ENCODE measurements at regions not wholly inside any gene's neighbourhood (a gene's known extent, or its start where the extent isn't known, plus 50 kb on each side); places are given as distances from the start of the nearest gene placed in this dataset.

DNA sequence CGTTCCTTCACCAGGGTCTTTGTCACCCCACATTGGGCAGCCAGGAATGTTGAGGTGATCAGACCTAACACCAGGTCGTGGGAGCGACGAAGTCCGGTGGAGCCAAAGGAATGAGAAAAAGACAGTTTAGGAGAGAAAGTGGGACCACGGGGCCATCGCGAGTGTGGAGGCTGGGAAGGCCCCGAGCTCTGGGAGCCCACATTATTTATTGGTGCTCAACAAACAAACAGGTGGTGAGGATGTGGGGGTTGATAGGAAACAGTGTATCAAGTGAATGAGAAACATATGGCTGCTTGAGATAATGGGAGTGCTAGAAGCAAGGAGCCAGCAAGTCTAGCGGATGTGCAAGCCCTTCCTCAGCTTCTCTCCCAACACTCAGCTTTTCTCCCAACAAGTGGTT, 287.1 kb upstream of the SGK1 start (continued):
- TF ChIP-seq, protein P1, sequence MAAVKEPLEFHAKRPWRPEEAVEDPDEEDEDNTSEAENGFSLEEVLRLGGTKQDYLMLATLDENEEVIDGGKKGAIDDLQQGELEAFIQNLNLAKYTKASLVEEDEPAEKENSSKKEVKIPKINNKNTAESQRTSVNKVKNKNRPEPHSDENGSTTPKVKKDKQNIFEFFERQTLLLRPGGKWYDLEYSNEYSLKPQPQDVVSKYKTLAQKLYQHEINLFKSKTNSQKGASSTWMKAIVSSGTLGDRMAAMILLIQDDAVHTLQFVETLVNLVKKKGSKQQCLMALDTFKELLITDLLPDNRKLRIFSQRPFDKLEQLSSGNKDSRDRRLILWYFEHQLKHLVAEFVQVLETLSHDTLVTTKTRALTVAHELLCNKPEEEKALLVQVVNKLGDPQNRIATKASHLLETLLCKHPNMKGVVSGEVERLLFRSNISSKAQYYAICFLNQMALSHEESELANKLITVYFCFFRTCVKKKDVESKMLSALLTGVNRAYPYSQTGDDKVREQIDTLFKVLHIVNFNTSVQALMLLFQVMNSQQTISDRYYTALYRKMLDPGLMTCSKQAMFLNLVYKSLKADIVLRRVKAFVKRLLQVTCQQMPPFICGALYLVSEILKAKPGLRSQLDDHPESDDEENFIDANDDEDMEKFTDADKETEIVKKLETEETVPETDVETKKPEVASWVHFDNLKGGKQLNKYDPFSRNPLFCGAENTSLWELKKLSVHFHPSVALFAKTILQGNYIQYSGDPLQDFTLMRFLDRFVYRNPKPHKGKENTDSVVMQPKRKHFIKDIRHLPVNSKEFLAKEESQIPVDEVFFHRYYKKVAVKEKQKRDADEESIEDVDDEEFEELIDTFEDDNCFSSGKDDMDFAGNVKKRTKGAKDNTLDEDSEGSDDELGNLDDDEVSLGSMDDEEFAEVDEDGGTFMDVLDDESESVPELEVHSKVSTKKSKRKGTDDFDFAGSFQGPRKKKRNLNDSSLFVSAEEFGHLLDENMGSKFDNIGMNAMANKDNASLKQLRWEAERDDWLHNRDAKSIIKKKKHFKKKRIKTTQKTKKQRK (IDR thresholded peaks at IDR 0.05; ENCODE audit: borderline replicate concordance, low read depth, low read length) = no peak
- TF ChIP-seq CBFB (CRISPR knock-in tag; IDR thresholded peaks at IDR 0.05) (no peak), ZNF444 (CRISPR knock-in tag; IDR thresholded peaks at IDR 0.05) (no peak), E2F3 (CRISPR knock-in tag; IDR thresholded peaks at IDR 0.05) (no peak)
- TF ChIP-seq, protein P2, sequence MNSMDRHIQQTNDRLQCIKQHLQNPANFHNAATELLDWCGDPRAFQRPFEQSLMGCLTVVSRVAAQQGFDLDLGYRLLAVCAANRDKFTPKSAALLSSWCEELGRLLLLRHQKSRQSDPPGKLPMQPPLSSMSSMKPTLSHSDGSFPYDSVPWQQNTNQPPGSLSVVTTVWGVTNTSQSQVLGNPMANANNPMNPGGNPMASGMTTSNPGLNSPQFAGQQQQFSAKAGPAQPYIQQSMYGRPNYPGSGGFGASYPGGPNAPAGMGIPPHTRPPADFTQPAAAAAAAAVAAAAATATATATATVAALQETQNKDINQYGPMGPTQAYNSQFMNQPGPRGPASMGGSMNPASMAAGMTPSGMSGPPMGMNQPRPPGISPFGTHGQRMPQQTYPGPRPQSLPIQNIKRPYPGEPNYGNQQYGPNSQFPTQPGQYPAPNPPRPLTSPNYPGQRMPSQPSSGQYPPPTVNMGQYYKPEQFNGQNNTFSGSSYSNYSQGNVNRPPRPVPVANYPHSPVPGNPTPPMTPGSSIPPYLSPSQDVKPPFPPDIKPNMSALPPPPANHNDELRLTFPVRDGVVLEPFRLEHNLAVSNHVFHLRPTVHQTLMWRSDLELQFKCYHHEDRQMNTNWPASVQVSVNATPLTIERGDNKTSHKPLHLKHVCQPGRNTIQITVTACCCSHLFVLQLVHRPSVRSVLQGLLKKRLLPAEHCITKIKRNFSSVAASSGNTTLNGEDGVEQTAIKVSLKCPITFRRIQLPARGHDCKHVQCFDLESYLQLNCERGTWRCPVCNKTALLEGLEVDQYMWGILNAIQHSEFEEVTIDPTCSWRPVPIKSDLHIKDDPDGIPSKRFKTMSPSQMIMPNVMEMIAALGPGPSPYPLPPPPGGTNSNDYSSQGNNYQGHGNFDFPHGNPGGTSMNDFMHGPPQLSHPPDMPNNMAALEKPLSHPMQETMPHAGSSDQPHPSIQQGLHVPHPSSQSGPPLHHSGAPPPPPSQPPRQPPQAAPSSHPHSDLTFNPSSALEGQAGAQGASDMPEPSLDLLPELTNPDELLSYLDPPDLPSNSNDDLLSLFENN (IDR thresholded peaks at IDR 0.05; ENCODE audit: low read depth in 2 of 2, low read length in 2 of 2) = 0 out of 4 replicates have a peak, but pooled peaks of 1 of the 2 experiments have one; percentile 16
